ENCODE measurements at regions not wholly inside any gene's neighbourhood (a gene's known extent, or its start where the extent isn't known, plus 50 kb on each side); places are given as distances from the start of the nearest gene placed in this dataset.

DNA sequence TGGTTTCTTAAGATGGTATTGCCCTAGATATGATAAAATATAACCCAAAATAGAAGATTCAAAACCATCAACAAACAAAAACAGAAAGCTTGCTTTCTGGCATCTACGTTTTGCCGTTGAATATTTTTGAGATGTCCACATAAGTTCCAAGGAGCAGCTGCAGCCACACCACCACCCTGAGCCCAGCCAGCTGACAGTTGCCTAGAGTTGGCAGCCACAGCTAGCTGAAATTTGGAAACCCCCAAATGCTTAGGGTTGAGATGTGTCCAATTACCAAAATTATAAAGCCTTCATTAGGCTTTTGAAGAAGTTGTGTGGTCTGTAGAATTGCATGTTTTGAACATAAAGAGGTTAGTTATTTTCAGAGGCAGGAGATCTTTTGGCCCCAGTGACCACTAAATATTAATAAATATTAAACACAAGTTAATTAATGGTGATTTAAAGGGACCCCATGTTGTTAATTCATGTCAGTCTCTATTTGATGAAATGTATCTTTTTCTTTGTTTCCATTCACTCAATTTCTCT is 118.1 kb upstream of the DTNA start:
- TF ChIP-seq EZH2 (IDR thresholded peaks at IDR 0.05; ENCODE audit: insufficient read depth, poor library complexity, severe bottlenecking) (no peak), EZH2phosphoT487 (IDR thresholded peaks at IDR 0.05; ENCODE audit: insufficient read depth, low read depth) (no peak)
